Smooth muscle cell (in vitro differentiated cells): ENCODE measurements at regions not wholly inside any gene's neighbourhood (a gene's known extent, or its start where the extent isn't known, plus 50 kb on each side); places are given as distances from the start of the nearest gene placed in this dataset.

ENCODE experiments used
- DNase-seq: peaks from one replicate; lab custom pipeline; 2025; ENCODE audit not compliant: unreplicated experiment; lab: John Stamatoyannopoulos, UW
- H2AFZ ChIP-seq: fragments of 200-600 bp; sonication (generic); 2 replicates; pipeline ENCODE4 v1.6.0; 2016; ENCODE audit warnings: antibody characterized with exemption, low read depth, mild to moderate bottlenecking
- H3F3A ChIP-seq: fragments of 200-600 bp; sonication (generic); 2 replicates; pipeline ENCODE4 v1.6.0; 2017; ENCODE audit warnings: antibody characterized with exemption, low read depth
- H3K27ac ChIP-seq: fragments of 200-600 bp; sonication (generic); 2 replicates; pipeline ENCODE4 v1.5.1; 2016; ENCODE audit warnings: low read depth, mild to moderate bottlenecking
- H3K27me3 ChIP-seq: fragments of 200-600 bp; sonication (generic); 2 replicates; pipeline ENCODE4 v1.6.1; 2016; ENCODE audit warnings: low read depth, mild to moderate bottlenecking
- H3K36me3 ChIP-seq: fragments of 200-600 bp; sonication (generic); 2 replicates; pipeline ENCODE4 v1.5.1; 2016; ENCODE audit warnings: low read depth
- H3K4me1 ChIP-seq: fragments of 200-600 bp; sonication (generic); 2 replicates; pipeline ENCODE4 v1.5.1; 2016; ENCODE audit warnings: low read depth
- H3K4me2 ChIP-seq: fragments of 200-600 bp; sonication (generic); 2 replicates; pipeline ENCODE4 v1.6.0; 2016; ENCODE audit warnings: mild to moderate bottlenecking
- H3K4me3 ChIP-seq: fragments of 200-600 bp; sonication (generic); 2 replicates; pipeline ENCODE4 v1.5.1; 2016; ENCODE audit warnings: mild to moderate bottlenecking
- H3K79me2 ChIP-seq: fragments of 200-600 bp; sonication (generic); 2 replicates; pipeline ENCODE4 v1.6.0; 2016; ENCODE audit warnings: low read depth, mild to moderate bottlenecking
- H3K9ac ChIP-seq: fragments of 200-600 bp; sonication (generic); 2 replicates; pipeline ENCODE4 v1.6.0; 2016; ENCODE audit warnings: low read depth
- H3K9me3 ChIP-seq: fragments of 200-600 bp; sonication (generic); replicated peaks from 2 replicates; pipeline ENCODE4 v1.5.1; 2016; ENCODE audit warnings: low read depth
- H4K20me1 ChIP-seq: fragments of 200-600 bp; sonication (generic); 2 replicates; pipeline ENCODE4 v1.6.0; 2016; ENCODE audit warnings: low read depth
- CTCF ChIP-seq: fragments of 200-600 bp; sonication (generic); IDR thresholded peaks from 2 replicates; pipeline ENCODE4 v1.5.1; 2017; ENCODE audit warnings: borderline replicate concordance, mild to moderate bottlenecking, antibody characterized with exemption; ENCODE audit not compliant: insufficient read depth, poor library complexity, severe bottlenecking
- WGBS: methylation state at CpG from one replicate; pipeline ENCODE4 v1.1.7; 2016; ENCODE audit warnings: low lambda C conversion rate; 5-methylcytosine and 5-hydroxymethylcytosine counted together

- no peak for DNase-seq
- Histone ChIP-seq H3K4me1 (peaks cover 5% of the 10 kb centered on the region), H3K27ac (no peak overlapping the region), H3F3A (peaks cover 12% of the 10 kb centered on the region), H4K20me1 (no peaks in the 10 kb centered on the region), H3K4me3 (no peak overlapping the region), H3K27me3 (no peaks in the 10 kb centered on the region), H3K36me3 (no peaks in the 10 kb centered on the region), H3K9ac (no peak overlapping the region), H3K79me2 (no peaks in the 10 kb centered on the region), H3K9me3 (no peaks in the 10 kb centered on the region), H3K4me2 (no peak overlapping the region), H2AFZ (no peak overlapping the region)
- 84% methylated on average over 2 of the region's 2 CpGs for WGBS
- TF ChIP-seq CTCF: no peak
Observed at GRCh38 chr5:53358794-53359193, 121.6 kb upstream of the FST start.

GRCh38 chr5:53359916-53360517, 120.4 kb upstream of the FST start:
- H2AFZ ChIP-seq: no peak overlapping the region
- WGBS: 93% methylated on average over 4 of the region's 4 CpGs
- no peak overlapping the region for H3K4me3 ChIP-seq
- H3K4me2 ChIP-seq: peak overlapping the region; percentile 43
- no peaks in the 10 kb centered on the region for H3K79me2 ChIP-seq
- DNase-seq: no peak
- no peaks in the 10 kb centered on the region for H3K27me3 ChIP-seq
- no peaks in the 10 kb centered on the region for H3K9me3 ChIP-seq
- peaks cover 5% of the 10 kb centered on the region for H3K4me1 ChIP-seq
- H3K9ac ChIP-seq: peak overlapping the region; percentile 2
- no peaks in the 10 kb centered on the region for H4K20me1 ChIP-seq
- H3K27ac ChIP-seq: peak overlapping the region; percentile 86
- H3K36me3 ChIP-seq: no peaks in the 10 kb centered on the region
- peaks cover 12% of the 10 kb centered on the region for H3F3A ChIP-seq
- no peak for TF ChIP-seq CTCF

- no peak overlapping the region for H3K4me3 ChIP-seq
- DNase-seq: no peak
- peak overlapping the region; percentile 2 for H3K9ac ChIP-seq
- peak overlapping the region; percentile 43 for H3K4me2 ChIP-seq
- peaks cover 5% of the 10 kb centered on the region for H3K4me1 ChIP-seq
- H3K27ac ChIP-seq: peak overlapping the region; percentile 86
- H2AFZ ChIP-seq: no peak overlapping the region
- no peaks in the 10 kb centered on the region for H3K36me3 ChIP-seq
- no peaks in the 10 kb centered on the region for H4K20me1 ChIP-seq
- H3K9me3 ChIP-seq: no peaks in the 10 kb centered on the region
- no peak for TF ChIP-seq CTCF
- peaks cover 12% of the 10 kb centered on the region for H3F3A ChIP-seq
- H3K27me3 ChIP-seq: no peaks in the 10 kb centered on the region
- H3K79me2 ChIP-seq: no peaks in the 10 kb centered on the region
Observed at GRCh38 chr5:53360811-53361210, 119.6 kb upstream of the FST start.

- Histone ChIP-seq H3K27ac (peak overlapping the region; percentile 86), H3K4me1 (peaks cover 5% of the 10 kb centered on the region), H2AFZ (no peak overlapping the region), H3K9me3 (no peaks in the 10 kb centered on the region), H3K36me3 (no peaks in the 10 kb centered on the region), H3K4me2 (peak overlapping the region; percentile 9), H3K9ac (peak overlapping the region; percentile 26), H3F3A (peaks cover 12% of the 10 kb centered on the region), H3K4me3 (no peak overlapping the region), H3K27me3 (no peaks in the 10 kb centered on the region), H3K79me2 (no peaks in the 10 kb centered on the region), H4K20me1 (no peaks in the 10 kb centered on the region)
- no peak for DNase-seq
- TF ChIP-seq CTCF: no peak
- WGBS: 93% methylated on average over 4 of the region's 4 CpGs
Observed at GRCh38 chr5:53361708-53362107, 118.7 kb upstream of the FST start.
